ENCODE measurements at regions not wholly inside any gene's neighbourhood (a gene's known extent, or its start where the extent isn't known, plus 50 kb on each side); places are given as distances from the start of the nearest gene placed in this dataset.

DNA sequence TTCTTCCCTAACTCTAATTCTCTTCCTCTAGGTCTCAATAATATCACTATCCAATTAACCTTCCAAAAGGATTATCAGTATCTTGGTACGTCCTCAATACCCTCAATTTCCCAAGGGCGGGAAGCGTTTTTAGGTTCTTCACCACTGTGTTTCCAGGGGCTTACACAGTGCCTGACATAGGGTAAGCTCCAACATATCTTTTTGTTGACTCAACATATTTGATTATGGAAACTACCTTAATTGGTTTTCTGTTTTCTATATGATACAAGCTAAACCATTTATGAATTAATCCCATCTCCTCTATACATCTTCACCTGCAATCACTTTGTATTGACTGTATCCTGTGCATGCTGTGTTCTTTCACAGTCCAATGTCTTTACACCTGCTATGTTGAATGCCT lies 987.3 kb downstream of the GRID1 start:
- Histone ChIP-seq H3K4me1 (ENCODE audit: control insufficient read depth in 1 of 2, insufficient read depth in 2 of 2, low read length in 2 of 2) (no peaks in the 10 kb centered on the region), H2AFZ (ENCODE audit: insufficient read depth, low read depth, low read length, poor library complexity, severe bottlenecking) (no peak overlapping the region), H3K9me3 (replicated peaks in 1 of 2; ENCODE audit: control insufficient read depth in 1 of 2, insufficient read depth in 1 of 2, low read length in 2 of 2) (no peaks in the 10 kb centered on the region), H3K79me2 (ENCODE audit: insufficient read depth, low read length) (no peaks in the 10 kb centered on the region), H3K9ac (ENCODE audit: insufficient read depth, low read length, poor library complexity, severe bottlenecking) (no peak overlapping the region), H3K27me3 (ENCODE audit: control insufficient read depth in 2 of 2, insufficient read depth in 2 of 2, low read length in 2 of 2) (no peaks in the 10 kb centered on the region), H3K27ac (ENCODE audit: low read depth in 1 of 2, low read length in 2 of 2) (no peak overlapping the region), H3K36me3 (replicated peaks in 1 of 2; ENCODE audit: control insufficient read depth in 1 of 2, insufficient read depth in 2 of 2, low read length in 2 of 2) (no peaks in the 10 kb centered on the region), H4K20me1 (ENCODE audit: insufficient read depth, low read length) (no peaks in the 10 kb centered on the region), H3K4me3 (replicated peaks in 1 of 3; ENCODE audit: low read depth in 2 of 3, low read length in 3 of 3) (no peak overlapping the region), H3K4me2 (replicated peaks; ENCODE audit: extremely low read depth, low read length, poor library complexity, severe bottlenecking) (no peak overlapping the region)
- intact Hi-C loops (cut with micrococcal nuclease) = no loop called here
- Mint-ChIP-seq H3K4me3 (no peak overlapping the region), H3K36me3 (no peaks in the 10 kb centered on the region), H3K27me3 (ENCODE audit: low read depth in 3 of 3) (no peaks in the 10 kb centered on the region), H3K4me1 (no peaks in the 10 kb centered on the region), H3K9me3 (peaks cover 0 to 6% (median 3%) of the 10 kb centered on the region in 7 donors), H3K27ac (no peak overlapping the region)
- TF ChIP-seq, protein P1, sequence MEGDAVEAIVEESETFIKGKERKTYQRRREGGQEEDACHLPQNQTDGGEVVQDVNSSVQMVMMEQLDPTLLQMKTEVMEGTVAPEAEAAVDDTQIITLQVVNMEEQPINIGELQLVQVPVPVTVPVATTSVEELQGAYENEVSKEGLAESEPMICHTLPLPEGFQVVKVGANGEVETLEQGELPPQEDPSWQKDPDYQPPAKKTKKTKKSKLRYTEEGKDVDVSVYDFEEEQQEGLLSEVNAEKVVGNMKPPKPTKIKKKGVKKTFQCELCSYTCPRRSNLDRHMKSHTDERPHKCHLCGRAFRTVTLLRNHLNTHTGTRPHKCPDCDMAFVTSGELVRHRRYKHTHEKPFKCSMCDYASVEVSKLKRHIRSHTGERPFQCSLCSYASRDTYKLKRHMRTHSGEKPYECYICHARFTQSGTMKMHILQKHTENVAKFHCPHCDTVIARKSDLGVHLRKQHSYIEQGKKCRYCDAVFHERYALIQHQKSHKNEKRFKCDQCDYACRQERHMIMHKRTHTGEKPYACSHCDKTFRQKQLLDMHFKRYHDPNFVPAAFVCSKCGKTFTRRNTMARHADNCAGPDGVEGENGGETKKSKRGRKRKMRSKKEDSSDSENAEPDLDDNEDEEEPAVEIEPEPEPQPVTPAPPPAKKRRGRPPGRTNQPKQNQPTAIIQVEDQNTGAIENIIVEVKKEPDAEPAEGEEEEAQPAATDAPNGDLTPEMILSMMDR (IDR thresholded peaks at IDR 0.05) = no peak
- WGBS (ENCODE audit: insufficient coverage) = 92% methylated on average over 3 of the region's 3 CpGs
- no peak for DNase-seq

DNA sequence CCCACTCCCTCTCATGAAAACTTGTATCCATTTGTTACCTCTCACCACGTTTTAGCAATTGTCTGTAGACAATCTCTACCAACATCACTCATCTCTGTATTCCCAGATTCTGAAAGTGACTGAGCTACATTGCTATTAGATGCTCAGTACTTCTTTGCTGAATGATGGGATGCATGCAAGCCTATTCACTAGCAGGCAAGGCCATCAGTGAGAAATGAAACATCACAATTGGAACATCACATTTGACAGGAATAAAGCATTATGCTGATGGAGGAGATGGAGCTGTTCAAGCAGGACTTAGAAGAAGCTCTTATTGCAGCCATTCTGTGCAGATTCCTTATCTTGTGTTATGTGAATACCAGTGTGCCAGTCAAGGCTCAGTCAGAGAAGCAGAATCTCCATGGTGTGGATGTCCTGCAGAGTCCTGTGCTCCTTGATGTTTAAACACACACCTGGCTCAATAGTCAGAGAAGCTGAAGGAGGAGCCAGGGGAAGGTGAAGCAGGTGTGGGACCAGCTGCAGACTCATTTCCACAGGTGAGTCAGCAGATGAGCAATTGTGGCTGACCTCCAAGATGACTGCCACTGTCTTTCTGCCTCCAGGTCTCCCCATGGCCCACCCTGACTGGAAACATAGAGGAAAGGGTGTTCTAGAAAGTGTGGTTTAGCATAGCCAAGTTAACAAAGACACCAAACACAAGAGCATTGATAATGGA lies 965.5 kb downstream of the GRID1 start:
- H3K27ac Mint-ChIP-seq = peak overlapping the region in 1 of 7 donors; percentile 69
- H3K9me3 ChIP-seq (replicated peaks in 1 of 2; ENCODE audit: control insufficient read depth in 1 of 2, insufficient read depth in 1 of 2, low read length in 2 of 2) = no peaks in the 10 kb centered on the region
- intact Hi-C loops (cut with micrococcal nuclease) = no loop called here
- TF ChIP-seq, protein P1 (IDR thresholded peaks at IDR 0.05) = no peak
- H3K4me1 ChIP-seq (ENCODE audit: control insufficient read depth in 1 of 2, insufficient read depth in 2 of 2, low read length in 2 of 2) = no peaks in the 10 kb centered on the region
- H2AFZ ChIP-seq (ENCODE audit: insufficient read depth, low read depth, low read length, poor library complexity, severe bottlenecking) = no peak overlapping the region
- H4K20me1 ChIP-seq (ENCODE audit: insufficient read depth, low read length) = no peaks in the 10 kb centered on the region
- H3K36me3 ChIP-seq (replicated peaks in 1 of 2; ENCODE audit: control insufficient read depth in 1 of 2, insufficient read depth in 2 of 2, low read length in 2 of 2) = no peaks in the 10 kb centered on the region
- no peak overlapping the region for H3K4me2 ChIP-seq (replicated peaks; ENCODE audit: extremely low read depth, low read length, poor library complexity, severe bottlenecking)
- no peaks in the 10 kb centered on the region for H3K79me2 ChIP-seq (ENCODE audit: insufficient read depth, low read length)
- H3K27ac ChIP-seq (ENCODE audit: low read depth in 1 of 2, low read length in 2 of 2) = no peak overlapping the region
- H3K36me3 Mint-ChIP-seq = no peaks in the 10 kb centered on the region
- no peaks in the 10 kb centered on the region for H3K4me1 Mint-ChIP-seq
- H3K27me3 Mint-ChIP-seq (ENCODE audit: low read depth in 3 of 3) = no peaks in the 10 kb centered on the region
- DNase-seq = no peak
- H3K9ac ChIP-seq (ENCODE audit: insufficient read depth, low read length, poor library complexity, severe bottlenecking) = no peak overlapping the region
- H3K4me3 Mint-ChIP-seq = no peak overlapping the region
- no CpG with 5 or more reads among the region's 1 CpG for WGBS (ENCODE audit: insufficient coverage)
- peaks cover 0 to 6% (median 3%) of the 10 kb centered on the region in 7 donors for H3K9me3 Mint-ChIP-seq
- H3K27me3 ChIP-seq (ENCODE audit: control insufficient read depth in 2 of 2, insufficient read depth in 2 of 2, low read length in 2 of 2) = no peaks in the 10 kb centered on the region
- H3K4me3 ChIP-seq (replicated peaks in 1 of 3; ENCODE audit: low read depth in 2 of 3, low read length in 3 of 3) = no peak overlapping the region
